Osteoblast (primary cell): ENCODE measurements at regions not wholly inside any gene's neighbourhood (a gene's known extent, or its start where the extent isn't known, plus 50 kb on each side); places are given as distances from the start of the nearest gene placed in this dataset.
A peak's percentile ranks its signal among the peaks of the same experiment; 100 is the strongest.
"Not testable (repeated sequence)": the region's sequence is repeated elsewhere in the genome, so short reads cannot be mapped to it uniquely, and the experiment has no call there.

Experiments
- DNase-seq: peaks from one replicate; pipeline ENCODE4 v3.0.0; 2011; ENCODE audit warnings: low spot score, mixed read lengths; ENCODE audit not compliant: insufficient read length; ENCODE audit errors: missing footprints
- H2AFZ ChIP-seq: 2 replicates; pipeline ENCODE4 v1.6.0; 2011; ENCODE audit warnings: mild to moderate bottlenecking, low read length
- H3K27ac ChIP-seq: 2 replicates; pipeline ENCODE4 v1.5.1; 2011; ENCODE audit warnings: mild to moderate bottlenecking, low read depth, low read length, moderate library complexity
- H3K27me3 ChIP-seq: 2 replicates; pipeline ENCODE4 v1.6.0; 2012; ENCODE audit warnings: mild to moderate bottlenecking, control low read depth, inconsistent platforms, low read length, moderate library complexity; ENCODE audit not compliant: insufficient read depth
- H3K36me3 ChIP-seq: 2 replicates; pipeline ENCODE4 v1.5.1; 2011; ENCODE audit warnings: mild to moderate bottlenecking, low read length, control low read depth, moderate library complexity; ENCODE audit not compliant: insufficient read depth
- H3K4me1 ChIP-seq: 2 replicates; pipeline ENCODE4 v1.5.1; 2011; ENCODE audit warnings: mild to moderate bottlenecking, low read length, control low read depth, moderate library complexity; ENCODE audit not compliant: insufficient read depth
- H3K4me2 ChIP-seq: 2 replicates; pipeline ENCODE4 v1.6.0; 2011; ENCODE audit warnings: mild to moderate bottlenecking, low read length; ENCODE audit not compliant: insufficient read depth
- H3K4me3 ChIP-seq: fragments of 200-600 bp; sonication (generic); 3 replicates; pipeline ENCODE4 v1.5.1; 2012; ENCODE audit warnings: mild to moderate bottlenecking, low read length, inconsistent platforms; ENCODE audit not compliant: insufficient read depth
- H3K79me2 ChIP-seq: 2 replicates; pipeline ENCODE4 v1.6.0; 2012; ENCODE audit warnings: mild to moderate bottlenecking, low read length, control low read depth, inconsistent platforms; ENCODE audit not compliant: insufficient read depth
- H3K9me3 ChIP-seq: 2 replicates; pipeline ENCODE4 v1.5.1; 2011; ENCODE audit warnings: low read depth, low read length, control low read depth
- H4K20me1 ChIP-seq: 2 replicates; pipeline ENCODE4 v1.6.0; 2012; ENCODE audit warnings: mild to moderate bottlenecking, low read length, control low read depth; ENCODE audit not compliant: insufficient read depth
- CTCF ChIP-seq: IDR thresholded peaks from 2 replicates; pipeline ENCODE4 v1.5.1; 2011; ENCODE audit warnings: mild to moderate bottlenecking, low read depth, low read length, moderate library complexity; ENCODE audit errors: extremely low read depth

DNA sequence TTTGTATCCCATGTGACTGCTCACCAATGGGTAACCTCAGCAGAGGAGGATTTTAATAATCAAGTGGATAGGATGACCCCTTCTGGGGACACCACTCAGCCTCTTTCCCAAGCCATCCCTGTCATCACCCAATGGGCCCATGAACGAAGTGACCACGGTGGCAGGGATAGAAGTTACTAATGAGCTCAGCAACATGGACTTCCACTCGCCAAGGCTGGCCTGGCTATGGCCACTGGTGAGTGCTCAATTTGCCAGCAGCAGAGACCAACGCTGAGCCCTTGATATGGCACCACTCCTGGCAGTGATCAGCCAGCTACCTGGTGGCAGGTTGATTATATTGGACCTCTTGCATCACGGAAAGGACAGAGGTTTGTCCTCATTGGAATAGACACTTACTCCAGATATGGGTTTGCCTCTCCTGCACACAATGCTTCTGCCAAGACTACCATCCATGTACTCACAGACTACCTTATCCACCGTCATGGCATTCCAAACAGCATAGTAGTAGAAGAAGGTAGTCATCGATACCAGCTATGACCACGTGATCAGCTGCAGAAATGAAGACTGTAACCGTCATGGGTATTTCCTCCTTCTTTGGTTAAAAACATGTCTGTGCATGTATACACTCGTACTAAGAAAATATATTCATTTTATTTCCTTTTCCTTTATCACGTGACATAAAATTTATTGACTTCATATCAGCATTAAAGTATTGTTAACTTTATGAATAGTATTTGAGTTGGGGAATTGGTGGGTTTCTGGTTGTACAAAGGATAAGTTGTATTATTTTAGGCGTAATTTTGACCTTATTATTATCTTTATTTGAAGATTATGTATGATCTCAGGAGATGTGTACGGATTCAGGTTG, 562.6 kb downstream of the PTPRU start:
- H3K4me1 ChIP-seq, result no peaks in the 10 kb centered on the region
- no peak for DNase-seq
- no peak overlapping the region for H3K27ac ChIP-seq
- no peaks in the 10 kb centered on the region for H3K79me2 ChIP-seq
- H3K4me2 ChIP-seq, result no peak overlapping the region
- no peaks in the 10 kb centered on the region for H4K20me1 ChIP-seq
- TF ChIP-seq CTCF, result no peak
- no peak overlapping the region for H3K4me3 ChIP-seq
- H3K27me3 ChIP-seq, result no peaks in the 10 kb centered on the region
- no peaks in the 10 kb centered on the region for H3K9me3 ChIP-seq
- no peaks in the 10 kb centered on the region for H3K36me3 ChIP-seq
- H2AFZ ChIP-seq, result no peak overlapping the region

DNA sequence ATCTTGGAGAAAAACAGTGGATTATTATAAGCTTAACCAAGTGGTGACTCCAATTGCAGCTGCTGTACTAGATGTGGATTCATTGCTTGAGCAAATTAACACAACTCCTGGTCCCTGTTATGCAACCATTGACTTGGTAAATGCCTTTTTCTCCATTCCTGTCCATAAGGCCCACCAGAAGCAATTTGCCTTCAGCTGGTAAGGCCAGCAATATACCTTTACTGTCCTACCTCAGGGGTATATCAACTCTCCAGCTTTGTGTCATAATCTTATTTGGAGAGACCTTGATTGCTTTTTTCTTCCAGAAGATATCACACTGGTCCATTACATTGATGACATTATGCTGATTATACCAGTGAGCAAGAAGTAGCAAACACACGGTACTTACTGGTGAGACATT, 560.8 kb downstream of the PTPRU start:
- H3K4me1 ChIP-seq, H3K79me2 ChIP-seq, H4K20me1 ChIP-seq, H2AFZ ChIP-seq, DNase-seq, H3K9me3 ChIP-seq, H3K27ac ChIP-seq, H3K27me3 ChIP-seq, H3K4me3 ChIP-seq, H3K4me2 ChIP-seq, H3K36me3 ChIP-seq: not testable (repeated sequence)

DNA sequence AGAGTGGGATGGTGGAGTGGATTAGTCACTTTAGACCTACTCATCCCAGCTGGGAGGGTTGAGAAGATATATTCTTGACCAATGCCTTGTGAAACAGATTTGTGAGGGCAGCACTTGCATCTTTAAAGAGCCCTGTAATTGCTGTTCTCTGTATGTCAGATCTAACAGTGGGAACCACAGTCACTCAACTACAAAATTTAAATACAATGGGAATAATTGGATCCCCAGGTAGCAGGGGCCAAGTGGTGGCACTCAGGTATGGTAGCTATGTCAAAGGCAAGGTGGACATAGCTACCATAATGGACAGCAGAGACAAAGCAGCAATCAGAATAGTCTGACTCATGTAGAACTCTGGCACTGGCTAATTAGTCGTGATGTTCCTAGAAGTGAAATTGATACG, 559.6 kb downstream of the PTPRU start:
- H3K36me3 ChIP-seq, H3K79me2 ChIP-seq, H3K9me3 ChIP-seq, H3K4me3 ChIP-seq, H4K20me1 ChIP-seq, DNase-seq, H3K27me3 ChIP-seq, H3K4me1 ChIP-seq, H3K27ac ChIP-seq, H2AFZ ChIP-seq, H3K4me2 ChIP-seq: not testable (repeated sequence)

GRCh38 chr1:29793653-29794348, 557.5 kb downstream of the PTPRU start:
- no peak for DNase-seq
- Histone ChIP-seq H3K36me3 (no peaks in the 10 kb centered on the region), H3K27ac (no peak overlapping the region), H3K27me3 (no peaks in the 10 kb centered on the region), H4K20me1 (no peaks in the 10 kb centered on the region), H2AFZ (no peak overlapping the region), H3K79me2 (no peaks in the 10 kb centered on the region), H3K4me2 (no peak overlapping the region), H3K4me1 (no peaks in the 10 kb centered on the region), H3K9me3 (no peaks in the 10 kb centered on the region), H3K4me3 (no peak overlapping the region)
- TF ChIP-seq CTCF, result no peak

DNA sequence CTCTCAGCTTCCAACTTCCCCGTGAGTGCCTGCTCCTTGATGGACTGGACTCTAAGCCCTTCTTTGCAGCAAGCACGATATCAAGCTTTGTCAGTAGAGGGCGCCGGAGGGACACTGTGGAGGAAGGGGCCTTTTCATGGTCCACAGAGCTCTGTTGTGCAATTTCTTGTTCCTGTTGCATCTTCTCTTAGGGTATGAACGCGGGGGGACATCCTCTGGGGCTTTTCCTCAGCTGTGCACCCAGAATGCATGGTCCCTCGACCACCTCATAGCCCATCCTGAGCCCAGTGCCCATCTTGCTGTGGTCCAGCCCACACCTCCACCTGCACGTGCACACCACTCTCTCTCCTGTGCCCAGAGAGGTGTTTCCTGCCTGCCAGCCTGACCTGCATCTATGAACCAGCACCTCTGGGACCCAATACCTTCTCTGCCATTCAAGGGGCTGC, 556.8 kb downstream of the PTPRU start:
- no peaks in the 10 kb centered on the region for H3K79me2 ChIP-seq

More for the DNA sequence above, 556.8 kb downstream of the PTPRU start:
- Histone ChIP-seq H3K4me3 (no peak overlapping the region), H3K4me1 (no peaks in the 10 kb centered on the region), H3K9me3 (no peaks in the 10 kb centered on the region), H3K27ac (no peak overlapping the region), H3K36me3 (no peaks in the 10 kb centered on the region), H3K27me3 (no peaks in the 10 kb centered on the region), H3K4me2 (no peak overlapping the region), H4K20me1 (no peaks in the 10 kb centered on the region), H2AFZ (no peak overlapping the region)
- DNase-seq, result peak; percentile 77
- peak; percentile 87 for TF ChIP-seq CTCF
